Spleen (tissue), 11 donors: ENCODE measurements at regions not wholly inside any gene's neighbourhood (a gene's known extent, or its start where the extent isn't known, plus 50 kb on each side); places are given as distances from the start of the nearest gene placed in this dataset.

Experiments
- DNase-seq: peaks from one replicate; pipeline ENCODE4 v3.0.0-alpha.2; 2020
- H3K27ac ChIP-seq, 8 donors: fragments of 200-600 bp; sonication (generic) in 7 of 8; 1 replicate in 4 of 8; 2 replicates in 4 of 8; pipeline versions ENCODE4 v1.5.0 to v1.8.0; 2016 to 2021; ENCODE audit warnings: inconsistent platforms in 4 of 8, mild to moderate bottlenecking in 4 of 8, moderate library complexity in 1 of 8
- H3K27me3 ChIP-seq, 7 donors: fragments of 200-600 bp; sonication (generic) in 6 of 7; replicated peaks in 1 of 7; 1 replicate in 4 of 7; 2 replicates in 3 of 7; pipeline versions ENCODE4 v1.5.0 to v1.8.0; 2016 to 2021; ENCODE audit warnings: inconsistent platforms in 3 of 7, mild to moderate bottlenecking in 1 of 7
- H3K36me3 ChIP-seq, 6 donors: fragments of 200-600 bp; sonication (generic) in 5 of 6; 1 replicate in 4 of 6; 2 replicates in 2 of 6; pipeline versions ENCODE4 v1.5.0 to v1.8.0; 2016 to 2021; ENCODE audit warnings: inconsistent platforms in 2 of 6
- H3K4me1 ChIP-seq, 6 donors: fragments of 200-600 bp; sonication (generic) in 5 of 6; 1 replicate in 3 of 6; 2 replicates in 3 of 6; pipeline versions ENCODE4 v1.5.0 to v1.8.0; 2016 to 2021; ENCODE audit warnings: inconsistent platforms in 3 of 6
- H3K4me3 ChIP-seq, 8 donors: fragments of 200-600 bp; sonication (generic) in 7 of 8; 1 replicate in 4 of 8; 2 replicates in 4 of 8; pipeline versions ENCODE4 v1.5.0 to v1.8.0; 2016 to 2021; ENCODE audit warnings: inconsistent platforms in 4 of 8, mild to moderate bottlenecking in 4 of 8, moderate library complexity in 2 of 8
- H3K9me3 ChIP-seq, 8 donors: fragments of 200-600 bp; sonication (generic) in 7 of 8; 1 replicate in 4 of 8; 2 replicates in 4 of 8; pipeline versions ENCODE4 v1.5.0 to v1.8.0; 2016 to 2021; ENCODE audit warnings: inconsistent platforms in 4 of 8
- POLR2A ChIP-seq, 3 donors: fragments of 450-650 bp; IDR thresholded peaks; one replicate each; pipeline ENCODE4 v1.5.1; 2017; ENCODE audit warnings: antibody characterized with exemption in 3 of 3, mild to moderate bottlenecking in 1 of 3
- POLR2AphosphoS5 ChIP-seq, 3 donors: sonication (generic); formaldehyde crosslinking; IDR thresholded peaks; one replicate each; pipeline ENCODE4 v1.5.1; 2017; ENCODE audit warnings: antibody characterized with exemption in 3 of 3
- WGBS, 5 donors: extraction: QIAGEN DNeasy Blood & Tissue Kit in 3 of 5; methylation state at CpG; one replicate each; pipeline versions ENCODE4 v1.1.5 to v1.1.7; 2013 to 2018; 5-methylcytosine and 5-hydroxymethylcytosine counted together
- intact Hi-C: fragments of 100-400 bp; cut with DNase I; formaldehyde crosslinking; loops from one replicate; pipeline ENCODE4 v1.15.0; 2023; ENCODE audit warnings: low total_unique reads
- TF ChIP-seq, protein P1 (sequence below), 11 experiments: fragments of 200-600 bp in 7 of 11; fragments of 450-650 bp in 4 of 11; sonication (generic) in 4 of 11; IDR thresholded peaks in 8 of 11; conservative IDR thresholded peaks in 3 of 11; 1 replicate in 7 of 11; 2 replicates in 4 of 11; pipeline versions ENCODE4 v1.4.0 to v1.8.0; 2016 to 2021; ENCODE audit warnings: antibody characterized with exemption in 11 of 11, inconsistent platforms in 4 of 11, mild to moderate bottlenecking in 1 of 11
- donor health status: healthy with polysubstance abuse.
- donor health status: DM: no; HTN: no; CAD: no; lungs with moderate emphysema.
- donor health status: DM: no; HTN: no; CAD: no.
- donor health status: Bipolar disorder and iron deficiency.
- donor health status: healthy.
- donor health status: DM: no; HTN: no; CAD: no.
- donor health status: DM: yes; HTN: yes; CAD: no.

DNA sequence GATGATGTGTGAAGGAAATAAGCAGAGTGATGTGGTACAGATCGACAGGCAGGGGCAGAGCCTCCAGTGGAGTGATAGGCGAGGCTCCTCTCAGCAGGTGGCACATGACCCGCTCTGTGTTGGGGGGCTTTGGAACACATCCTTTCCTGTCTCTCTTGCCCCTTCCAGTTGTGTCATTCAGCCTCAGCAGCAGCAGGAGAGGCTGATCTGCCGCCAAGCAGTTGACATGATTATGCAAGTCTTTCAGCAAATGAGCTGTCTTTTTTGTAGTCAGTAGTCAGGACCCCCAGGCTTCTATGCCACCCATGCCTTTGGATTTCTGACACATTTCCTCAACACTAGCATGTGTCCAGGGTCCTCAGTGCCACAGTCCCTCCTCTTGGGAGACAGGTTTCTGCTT, 307.1 kb upstream of the C1orf174 start:
- H3K27ac ChIP-seq = no peak overlapping the region
- TF ChIP-seq, protein P1, sequence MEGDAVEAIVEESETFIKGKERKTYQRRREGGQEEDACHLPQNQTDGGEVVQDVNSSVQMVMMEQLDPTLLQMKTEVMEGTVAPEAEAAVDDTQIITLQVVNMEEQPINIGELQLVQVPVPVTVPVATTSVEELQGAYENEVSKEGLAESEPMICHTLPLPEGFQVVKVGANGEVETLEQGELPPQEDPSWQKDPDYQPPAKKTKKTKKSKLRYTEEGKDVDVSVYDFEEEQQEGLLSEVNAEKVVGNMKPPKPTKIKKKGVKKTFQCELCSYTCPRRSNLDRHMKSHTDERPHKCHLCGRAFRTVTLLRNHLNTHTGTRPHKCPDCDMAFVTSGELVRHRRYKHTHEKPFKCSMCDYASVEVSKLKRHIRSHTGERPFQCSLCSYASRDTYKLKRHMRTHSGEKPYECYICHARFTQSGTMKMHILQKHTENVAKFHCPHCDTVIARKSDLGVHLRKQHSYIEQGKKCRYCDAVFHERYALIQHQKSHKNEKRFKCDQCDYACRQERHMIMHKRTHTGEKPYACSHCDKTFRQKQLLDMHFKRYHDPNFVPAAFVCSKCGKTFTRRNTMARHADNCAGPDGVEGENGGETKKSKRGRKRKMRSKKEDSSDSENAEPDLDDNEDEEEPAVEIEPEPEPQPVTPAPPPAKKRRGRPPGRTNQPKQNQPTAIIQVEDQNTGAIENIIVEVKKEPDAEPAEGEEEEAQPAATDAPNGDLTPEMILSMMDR (IDR thresholded peaks at IDR 0.05 in 8 of 11, conservative IDR thresholded peaks at IDR 0.05 in 3 of 11) = no peak
- no peak for TF ChIP-seq POLR2A (IDR thresholded peaks at IDR 0.05)
- TF ChIP-seq POLR2AphosphoS5 (IDR thresholded peaks at IDR 0.05) = no peak
- H3K4me3 ChIP-seq = no peak overlapping the region
- H3K27me3 ChIP-seq = peaks cover 0 to 17% (median 0%) of the 10 kb centered on the region in 7 donors
- no peak for DNase-seq
- peaks cover 0 to 49% (median 36%) of the 10 kb centered on the region in 8 donors for H3K9me3 ChIP-seq
- H3K4me1 ChIP-seq = no peaks in the 10 kb centered on the region
- WGBS, 5 donors = 69 to 90% (median 79%) methylated on average over 3 to 4 of the region's 4 CpGs
- H3K36me3 ChIP-seq = no peaks in the 10 kb centered on the region
- intact Hi-C loops = no loop called here

DNA sequence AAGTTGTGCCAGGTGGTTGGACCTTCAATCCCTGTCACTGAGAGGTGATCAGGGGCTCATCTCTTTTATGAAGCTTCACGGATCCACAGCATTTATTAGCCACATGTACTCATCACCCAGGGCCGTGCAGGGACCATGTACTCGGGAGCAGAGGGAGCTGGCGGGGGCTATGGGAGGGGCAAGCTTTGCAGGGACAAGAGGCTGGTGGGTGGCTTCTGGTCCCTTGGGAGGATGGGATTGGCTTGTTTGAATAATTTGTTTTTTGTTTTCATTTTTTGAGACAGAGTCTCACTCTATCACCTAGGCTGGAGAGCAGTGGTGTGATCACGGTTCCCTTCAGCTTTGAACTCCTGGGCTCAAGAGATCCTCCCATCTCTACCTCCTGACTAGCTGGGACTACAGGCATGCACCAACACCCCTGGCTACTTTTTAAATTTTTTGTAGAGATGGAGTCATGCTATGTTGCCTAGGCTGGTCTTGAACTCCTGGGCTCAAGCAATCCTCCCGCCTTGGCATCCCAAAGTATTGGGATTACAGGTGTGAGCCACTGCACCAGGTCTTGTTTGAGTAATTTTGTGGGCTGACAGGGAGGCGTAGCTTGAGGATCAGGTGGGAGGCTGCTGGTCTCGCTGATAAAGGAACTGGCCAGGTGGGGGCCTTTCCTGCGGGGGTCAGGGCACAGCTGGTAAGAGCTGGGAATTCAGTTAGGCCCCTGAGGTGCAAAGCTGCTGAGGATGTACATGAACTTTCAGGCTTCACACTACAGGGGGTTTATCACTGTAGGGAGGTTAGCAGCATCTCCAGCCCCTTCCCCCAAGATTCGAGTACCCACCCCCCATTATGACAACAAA, 308.0 kb upstream of the C1orf174 start:
- Histone ChIP-seq H3K27ac (no peak overlapping the region), H3K36me3 (no peaks in the 10 kb centered on the region), H3K9me3 (peaks cover 0 to 40% (median 27%) of the 10 kb centered on the region in 8 donors), H3K27me3 (peaks cover 0 to 17% (median 0%) of the 10 kb centered on the region in 7 donors), H3K4me3 (no peak overlapping the region), H3K4me1 (no peaks in the 10 kb centered on the region)
- intact Hi-C loops = no loop called here
- WGBS, 5 donors = 77 to 86% (median 83%) methylated on average over 10 of the region's 10 CpGs
- DNase-seq = no peak
- TF ChIP-seq POLR2A (IDR thresholded peaks at IDR 0.05) = no peak
- TF ChIP-seq, protein P1 (IDR thresholded peaks at IDR 0.05 in 8 of 11, conservative IDR thresholded peaks at IDR 0.05 in 3 of 11) = no peak

DNA sequence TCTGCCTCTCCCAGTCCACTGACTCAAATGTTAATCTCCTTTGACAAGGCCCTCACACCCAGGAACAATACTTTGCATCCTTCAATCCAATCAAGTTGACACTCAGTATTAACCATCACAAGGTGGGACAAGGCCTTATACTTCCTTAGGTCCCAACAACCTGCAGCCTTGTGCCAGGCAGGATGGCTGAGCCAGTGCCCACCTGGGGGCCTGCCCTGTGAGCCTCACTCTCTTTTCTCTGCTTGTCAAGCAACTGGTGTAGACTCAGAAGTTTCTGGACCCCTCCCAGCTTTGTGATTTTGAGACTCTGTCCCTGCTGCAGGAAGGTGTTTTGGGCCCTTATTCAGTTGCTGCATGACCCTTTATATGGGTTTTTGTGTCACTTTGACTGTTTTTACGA, 310.0 kb upstream of the C1orf174 start:
- DNase-seq = no peak
- Histone ChIP-seq H3K27me3 (peaks cover 0 to 33% (median 0%) of the 10 kb centered on the region in 7 donors), H3K36me3 (no peaks in the 10 kb centered on the region), H3K9me3 (peaks cover 0 to 22% (median 17%) of the 10 kb centered on the region in 8 donors), H3K4me1 (no peaks in the 10 kb centered on the region), H3K27ac (no peak overlapping the region), H3K4me3 (no peak overlapping the region)
- WGBS, 5 donors = 45 to 66% (median 57%) methylated on average over 1 of the region's 1 CpG
- TF ChIP-seq POLR2AphosphoS5 (IDR thresholded peaks at IDR 0.05) (no peak), POLR2A (IDR thresholded peaks at IDR 0.05) (no peak)
- TF ChIP-seq, protein P1 (IDR thresholded peaks at IDR 0.05 in 8 of 11, conservative IDR thresholded peaks at IDR 0.05 in 3 of 11) = no peak
- intact Hi-C loops = no loop called here

GRCh38 chr1:4212796-4213195, 312.7 kb upstream of the C1orf174 start:
- intact Hi-C loops = no loop called here
- no peaks in the 10 kb centered on the region for H3K4me1 ChIP-seq
- DNase-seq = no peak
- H3K9me3 ChIP-seq = peaks cover 0 to 1% (median 0%) of the 10 kb centered on the region in 8 donors
- no peak overlapping the region for H3K27ac ChIP-seq
- WGBS, 5 donors = 78 to 88% (median 87%) methylated on average over 5 of the region's 5 CpGs
- TF ChIP-seq, protein P1 (IDR thresholded peaks at IDR 0.05 in 8 of 11, conservative IDR thresholded peaks at IDR 0.05 in 3 of 11) = no peak
- TF ChIP-seq POLR2A (IDR thresholded peaks at IDR 0.05) (no peak), POLR2AphosphoS5 (IDR thresholded peaks at IDR 0.05) (no peak)
- H3K4me3 ChIP-seq = no peak overlapping the region
- H3K27me3 ChIP-seq = peaks cover 0 to 57% (median 0%) of the 10 kb centered on the region in 7 donors
- H3K36me3 ChIP-seq = no peaks in the 10 kb centered on the region
